ENCODE measurements at regions not wholly inside any gene's neighbourhood (a gene's known extent, or its start where the extent isn't known, plus 50 kb on each side); places are given as distances from the start of the nearest gene placed in this dataset.
A peak's percentile ranks its signal among the peaks of the same experiment; 100 is the strongest.
"Not testable (repeated sequence)": the region's sequence is repeated elsewhere in the genome, so short reads cannot be mapped to it uniquely, and the experiment has no call there.

DNA sequence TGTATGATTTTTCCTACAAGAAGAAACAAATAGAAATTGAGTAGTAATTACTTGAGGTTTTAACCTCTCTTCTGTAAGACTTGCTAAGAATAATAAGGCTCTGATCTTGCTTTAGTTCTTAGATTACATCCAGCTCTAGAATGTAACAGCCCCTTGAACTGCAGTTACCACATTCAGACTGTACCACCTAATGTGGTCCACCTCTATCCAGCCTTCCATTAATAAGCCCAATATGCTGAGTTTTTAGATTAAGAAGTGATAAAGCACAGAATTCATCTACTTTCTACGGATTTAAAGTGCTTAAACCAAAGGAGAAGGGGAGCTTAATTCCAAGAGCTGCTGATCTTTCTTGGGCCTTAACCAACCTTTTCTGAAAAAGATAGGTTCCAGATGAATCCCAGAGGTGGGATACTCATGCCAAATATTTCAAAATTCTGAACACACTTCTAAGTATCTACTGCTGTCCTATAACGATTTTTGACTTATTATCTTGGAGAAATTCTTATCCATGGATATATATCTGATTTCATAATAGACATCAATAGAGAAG is 131.5 kb downstream of the ZNF608 start:
- no peak for DNase-seq

DNA sequence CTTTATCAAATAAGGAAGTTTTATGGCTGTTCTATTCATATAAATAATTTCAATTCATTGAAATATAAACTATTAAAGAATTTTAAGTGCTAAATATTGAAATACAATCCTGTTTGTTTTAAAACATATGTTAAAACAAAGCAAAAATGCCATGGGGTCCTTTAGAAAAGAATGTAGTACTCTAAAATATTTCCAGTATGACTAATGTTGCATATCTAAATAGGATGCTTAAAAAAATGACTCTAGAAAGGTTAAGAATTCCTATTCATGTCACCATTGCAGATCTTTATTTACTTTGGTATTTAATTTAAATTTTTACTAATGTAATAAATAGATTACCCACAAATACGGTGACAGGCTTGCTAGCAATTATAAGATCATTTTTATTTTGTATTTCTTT is 132.3 kb downstream of the ZNF608 start:
- no peak for DNase-seq

DNA sequence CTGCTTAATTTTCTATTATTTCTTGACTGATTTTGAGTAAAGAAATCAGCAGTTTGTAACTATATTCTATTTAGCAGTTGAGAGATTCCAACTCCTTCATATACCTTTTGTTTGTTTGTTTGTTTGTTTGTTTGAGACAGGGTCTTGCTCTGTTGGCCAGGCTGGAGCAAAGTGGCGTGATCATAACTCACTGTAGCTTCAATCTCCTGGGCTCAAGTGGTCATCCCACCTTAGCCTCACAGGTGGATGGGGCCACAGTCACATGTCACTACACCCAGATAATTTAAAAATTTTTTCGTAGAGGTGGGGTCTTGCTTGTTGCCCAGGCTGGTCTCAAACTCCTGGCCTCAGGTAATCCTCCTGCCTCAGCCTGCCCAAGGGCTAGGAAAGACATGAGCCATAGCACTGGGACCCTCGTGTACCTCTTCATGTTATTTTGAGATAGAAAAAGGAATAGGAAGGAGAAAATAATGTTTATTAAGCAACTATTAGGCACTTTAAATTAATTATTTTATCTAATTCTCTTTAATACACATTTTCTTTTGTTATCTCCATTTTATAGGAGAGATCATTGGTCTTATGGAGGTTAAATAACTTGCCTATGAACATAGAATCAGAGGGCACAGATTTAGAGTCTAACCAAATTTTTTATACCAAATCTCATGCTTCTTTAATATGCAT is 133.0 kb downstream of the ZNF608 start:
- DNase-seq = no peak

DNA sequence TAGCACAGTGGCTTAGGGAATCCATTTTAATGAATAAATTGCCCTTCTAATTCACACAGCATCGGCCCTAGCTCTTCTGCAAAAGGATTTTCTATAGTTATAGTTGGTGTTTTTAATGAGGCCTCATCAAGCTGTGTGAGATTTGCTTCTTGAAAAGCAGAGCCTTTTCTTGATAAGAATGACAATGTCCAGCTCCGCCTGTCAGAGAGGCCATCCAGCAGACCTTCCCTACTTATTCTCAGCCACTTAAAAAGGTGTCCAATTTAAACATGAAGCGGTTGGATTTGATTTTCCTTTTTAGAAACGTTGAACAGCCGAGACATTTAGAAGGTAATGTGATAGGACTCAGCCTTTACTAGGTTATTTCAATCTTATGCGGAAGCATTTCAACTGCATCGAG is 134.4 kb downstream of the ZNF608 start:
- DNase-seq = no peak

DNA sequence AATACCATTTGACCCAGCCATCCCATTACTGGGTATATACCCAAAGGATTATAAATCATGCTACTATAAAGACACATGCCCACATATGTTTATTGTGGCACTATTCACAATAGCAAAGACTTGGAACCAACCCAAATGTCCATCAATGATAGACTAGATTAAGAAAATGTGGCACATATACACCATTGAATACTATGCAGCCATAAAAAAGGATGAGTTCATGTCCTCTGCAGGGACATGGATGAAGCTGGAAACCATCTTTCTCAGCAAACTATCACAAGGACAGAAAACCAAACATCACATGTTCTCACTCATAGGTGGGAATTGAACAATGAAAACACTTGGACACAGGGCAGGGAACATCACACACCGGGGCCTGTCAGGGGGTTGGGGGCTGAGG is 135.2 kb downstream of the ZNF608 start:
- not testable (repeated sequence) for DNase-seq

DNA sequence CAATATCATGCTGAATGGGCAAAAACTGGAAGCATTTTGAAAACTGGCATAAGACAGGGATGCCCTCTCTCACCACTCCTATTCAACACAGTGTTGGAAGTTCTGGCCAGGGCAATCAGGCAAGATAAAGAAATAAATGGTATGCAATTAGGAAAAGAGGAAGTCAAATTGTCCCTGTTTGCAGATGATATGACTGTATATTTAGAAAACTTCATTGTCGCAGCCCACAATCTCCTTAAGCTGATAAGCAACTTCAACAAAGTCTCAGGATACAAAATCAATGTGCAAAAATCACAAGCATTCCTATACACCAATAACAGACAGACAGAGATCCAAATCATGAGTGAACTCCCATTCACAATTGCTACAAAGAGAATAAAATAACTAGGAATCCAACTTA is 136.8 kb downstream of the ZNF608 start:
- not testable (repeated sequence) for DNase-seq

DNA sequence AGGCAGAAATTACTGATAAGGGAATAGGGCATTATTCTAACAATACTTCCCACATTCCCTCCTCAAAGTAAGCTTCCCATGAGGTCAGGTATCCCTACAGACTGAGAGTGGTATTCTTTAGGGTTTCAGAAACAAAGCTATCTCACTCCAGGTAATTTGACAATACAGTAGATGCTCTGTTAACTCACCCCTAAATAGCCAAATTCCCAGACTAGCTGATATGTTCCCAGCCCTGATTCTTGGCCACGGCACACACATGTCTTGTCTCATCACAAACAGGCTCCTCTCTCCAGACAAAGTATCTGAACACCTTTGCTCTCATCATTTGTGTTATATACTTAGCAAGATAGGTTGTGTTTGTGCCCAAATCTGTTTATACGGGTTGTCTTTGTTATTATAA is 139.9 kb downstream of the ZNF608 start:
- DNase-seq = no peak

DNA sequence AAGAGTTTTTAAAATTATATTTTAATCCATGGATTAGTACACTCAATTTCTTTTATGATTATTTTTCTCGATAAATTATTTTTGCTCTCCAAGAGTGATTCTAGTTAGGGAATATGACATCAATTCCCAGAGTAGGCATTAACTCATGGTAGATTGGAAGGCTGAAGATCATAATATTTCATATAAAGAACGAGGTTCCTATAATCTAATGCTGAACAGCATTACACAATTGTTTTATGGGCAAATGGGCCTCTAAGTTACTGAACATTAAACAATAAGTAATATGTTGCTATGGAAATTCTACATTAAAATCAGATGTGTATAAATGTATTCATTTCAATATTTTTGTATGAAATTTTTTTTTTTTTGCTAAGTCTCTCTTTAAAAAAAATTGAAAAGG is 140.3 kb downstream of the ZNF608 start:
- no peak for DNase-seq

DNA sequence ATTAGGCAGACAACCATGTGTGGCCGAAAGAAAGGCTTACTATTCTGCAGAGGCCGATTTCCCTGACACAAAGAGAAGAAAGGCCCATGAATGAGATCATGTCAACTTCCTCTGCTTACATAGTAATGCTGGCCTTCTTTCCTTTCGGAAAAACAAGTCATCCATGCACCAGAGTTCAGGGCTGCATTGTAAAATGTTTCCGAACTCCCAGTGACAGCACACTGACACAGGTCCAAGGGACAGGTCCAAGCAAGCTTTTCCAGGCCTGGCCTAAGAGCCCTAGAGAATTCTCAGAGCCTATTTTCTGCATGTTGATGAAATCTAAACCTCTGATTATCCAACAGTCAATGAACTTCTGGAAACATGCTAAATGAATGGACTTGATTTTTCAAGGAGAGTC is 140.9 kb downstream of the ZNF608 start:
- no peak for DNase-seq

DNA sequence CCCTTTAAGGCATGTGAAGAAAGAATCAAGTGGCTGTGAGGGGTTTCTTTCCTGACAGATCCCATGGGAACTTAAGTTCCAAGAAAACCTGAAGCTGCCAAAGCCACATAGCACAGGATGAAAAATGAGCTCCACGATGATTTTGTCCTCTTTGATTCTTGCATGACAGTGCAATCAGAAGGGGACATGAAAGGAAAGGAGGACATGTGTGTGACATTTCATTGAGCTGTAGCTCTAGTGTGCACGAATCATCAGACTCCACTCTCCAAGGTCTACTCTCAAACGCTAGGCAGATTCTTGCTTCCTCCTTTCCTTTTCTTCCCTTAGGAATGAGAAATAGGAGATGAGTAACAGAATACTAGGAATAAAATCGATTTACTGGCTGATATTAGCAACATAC is 142.0 kb downstream of the ZNF608 start:
- DNase-seq = no peak

DNA sequence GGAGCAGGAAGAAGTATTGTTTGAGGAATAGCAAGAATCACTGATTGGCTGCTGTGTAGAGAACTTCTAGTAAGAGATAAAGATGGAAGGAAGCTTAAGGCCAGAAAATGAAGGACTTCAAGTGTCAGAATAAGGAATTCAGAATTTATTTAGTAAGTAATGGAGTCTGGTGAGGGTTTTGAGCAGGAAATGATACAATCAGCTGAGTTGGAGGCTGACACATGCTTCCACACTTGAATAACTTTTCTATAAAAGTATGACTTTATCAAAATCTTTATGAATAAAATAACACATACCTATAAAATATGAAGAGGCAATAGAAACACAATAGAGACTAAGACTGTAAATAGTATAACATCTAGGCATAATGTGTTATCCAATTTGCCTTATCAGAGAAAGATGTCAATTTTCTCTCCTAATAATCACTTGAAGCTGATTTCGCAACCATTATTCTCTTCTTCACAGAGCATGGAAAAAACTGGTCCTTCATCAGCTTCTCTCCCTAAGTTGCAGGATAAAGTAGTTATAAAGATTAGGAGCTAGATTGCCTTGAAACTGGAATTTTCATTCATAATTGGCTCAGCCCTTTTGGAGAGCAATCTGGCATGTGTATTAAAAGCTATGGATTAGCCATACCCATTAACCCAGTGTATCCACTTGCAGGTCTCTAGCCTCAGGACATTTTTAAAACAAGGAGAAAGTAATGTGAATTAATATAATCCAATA is 143.4 kb downstream of the ZNF608 start:
- DNase-seq = no peak

DNA sequence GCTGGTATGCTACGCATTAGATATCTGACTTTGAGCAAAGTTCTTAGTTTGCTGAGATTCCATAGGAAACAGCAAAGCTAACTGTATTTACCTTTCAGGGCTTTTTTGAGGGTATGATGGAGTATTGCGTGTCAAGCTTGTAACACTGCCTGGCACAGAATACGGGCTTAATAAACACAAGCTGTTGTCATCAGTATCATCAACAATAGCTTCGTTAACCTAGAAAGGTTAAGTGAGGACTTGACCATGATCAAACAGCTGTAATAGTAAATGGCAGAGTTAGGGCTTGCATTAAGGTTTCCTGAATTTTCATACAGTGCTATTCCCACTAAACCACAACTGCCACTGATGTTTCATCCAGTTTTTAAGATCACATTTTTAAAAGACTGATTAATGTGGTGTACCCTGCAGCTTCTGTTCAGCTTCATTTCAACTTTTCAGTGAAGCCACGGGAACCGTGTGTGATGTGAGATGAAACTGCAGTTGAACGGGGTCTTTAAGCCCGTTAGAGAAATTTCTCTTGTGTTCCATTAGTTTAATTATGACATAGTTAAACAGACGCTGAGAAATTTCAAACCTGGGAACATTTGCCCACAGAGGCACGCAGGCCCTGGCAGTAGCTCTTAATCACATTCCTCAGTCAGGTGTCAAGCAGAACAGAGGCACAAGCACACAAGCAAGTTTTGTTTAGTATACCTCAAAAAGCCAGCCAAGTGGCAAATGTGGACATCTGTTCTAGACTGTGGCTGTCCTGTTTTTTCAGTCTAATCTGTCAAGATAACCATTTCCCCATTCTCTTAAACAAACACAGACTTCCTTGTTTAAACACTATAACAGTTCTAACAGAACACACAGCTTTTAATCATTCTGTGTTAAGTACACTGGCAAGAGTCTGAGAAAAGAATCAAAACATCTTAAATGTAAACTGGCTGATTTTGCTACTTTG is 147.1 kb downstream of the ZNF608 start:
- no peak for DNase-seq

DNA sequence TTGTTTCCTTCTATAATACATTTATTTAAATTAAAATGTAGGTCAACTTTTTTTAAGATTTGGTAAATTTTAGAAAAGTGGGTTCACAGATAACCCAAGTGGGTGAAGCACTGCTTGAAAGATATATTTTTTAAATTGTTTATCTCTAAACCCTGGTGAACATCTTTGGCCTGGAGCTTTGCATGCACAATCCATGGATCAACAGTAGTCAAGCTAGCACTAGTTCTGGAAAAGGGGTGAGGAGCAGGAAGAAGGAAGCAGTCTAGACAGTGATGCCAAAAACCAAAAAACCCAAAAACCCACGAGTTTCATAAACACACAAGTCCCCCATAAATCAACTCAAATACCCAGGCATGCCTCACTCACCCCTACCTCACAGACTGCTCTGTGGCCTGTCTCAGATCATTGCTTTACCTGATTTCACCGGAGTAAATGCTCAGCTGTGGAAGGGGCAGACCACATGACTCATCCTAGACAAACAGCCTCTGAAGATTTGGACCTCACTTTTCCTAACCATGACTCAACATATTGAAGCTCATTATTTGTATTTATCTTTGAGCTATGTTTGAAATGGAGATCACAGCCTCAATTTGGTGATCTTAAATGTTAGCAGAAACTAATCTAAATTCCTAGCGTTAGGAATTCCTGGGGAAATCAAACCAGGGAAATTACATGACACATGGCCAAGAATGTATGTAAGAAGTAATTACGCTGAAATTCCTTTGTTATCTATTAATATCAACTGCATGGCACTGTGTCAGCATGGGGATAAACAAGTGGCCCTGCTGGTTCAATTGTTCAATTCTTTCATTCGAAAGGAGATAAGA is 149.6 kb downstream of the ZNF608 start:
- no peak for DNase-seq

DNA sequence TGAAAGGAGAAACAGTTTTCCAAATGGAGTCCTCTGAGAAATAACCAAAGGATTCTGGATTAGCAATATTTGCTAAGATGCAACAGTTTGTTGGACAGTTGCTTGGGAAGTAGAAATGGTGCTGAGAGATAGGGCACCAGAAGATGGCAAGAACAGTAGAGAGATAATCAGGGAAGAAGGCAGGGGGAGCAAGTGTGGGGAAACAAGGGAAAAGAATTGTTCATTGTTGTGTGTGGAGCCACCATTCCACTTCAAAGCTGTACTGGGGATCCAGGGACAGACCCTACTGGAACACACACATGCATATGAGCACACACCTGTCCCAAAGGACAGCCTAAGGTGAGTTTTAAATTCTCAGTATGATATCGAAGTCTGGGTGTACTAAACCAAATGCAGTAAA is 152.5 kb downstream of the ZNF608 start:
- no peak for DNase-seq

DNA sequence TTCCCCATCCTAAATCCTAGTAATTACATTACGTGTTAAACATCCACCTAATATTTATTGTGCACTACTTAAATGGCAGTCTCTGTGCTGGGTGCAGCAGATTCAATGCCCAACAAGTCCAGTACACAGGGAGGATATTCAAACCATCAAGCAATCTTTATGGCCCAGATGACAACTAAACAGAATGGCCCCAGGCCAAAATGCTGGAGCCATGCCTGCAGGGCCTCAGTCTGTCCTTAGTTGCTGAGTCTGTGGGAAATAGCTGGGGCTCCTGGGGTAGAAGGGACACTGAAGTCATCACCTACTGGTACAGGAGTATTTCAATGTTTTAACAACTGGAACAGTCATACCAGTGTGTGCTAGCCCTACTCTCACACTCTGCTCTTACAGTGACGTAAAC is 153.5 kb downstream of the ZNF608 start:
- no peak for DNase-seq

DNA sequence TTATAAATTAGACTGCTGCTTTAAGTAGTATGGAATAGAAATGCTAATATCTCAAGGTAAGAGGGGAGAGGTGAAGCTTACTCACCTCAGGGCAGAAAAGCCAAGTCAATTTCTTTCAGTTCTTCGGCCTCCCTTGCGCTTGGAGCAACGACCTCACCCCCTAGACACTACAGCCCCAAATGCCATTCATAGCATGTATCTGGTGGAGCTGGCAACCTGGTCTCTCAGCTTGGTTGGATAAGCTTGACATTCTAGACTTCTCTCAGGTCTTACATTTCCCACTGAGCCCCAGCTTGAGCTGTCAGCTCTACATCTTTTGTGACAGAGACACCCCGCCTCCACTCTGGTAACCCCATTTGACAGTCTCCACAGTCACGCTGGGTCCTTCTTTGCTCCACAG is 154.9 kb downstream of the ZNF608 start:
- no peak for DNase-seq

DNA sequence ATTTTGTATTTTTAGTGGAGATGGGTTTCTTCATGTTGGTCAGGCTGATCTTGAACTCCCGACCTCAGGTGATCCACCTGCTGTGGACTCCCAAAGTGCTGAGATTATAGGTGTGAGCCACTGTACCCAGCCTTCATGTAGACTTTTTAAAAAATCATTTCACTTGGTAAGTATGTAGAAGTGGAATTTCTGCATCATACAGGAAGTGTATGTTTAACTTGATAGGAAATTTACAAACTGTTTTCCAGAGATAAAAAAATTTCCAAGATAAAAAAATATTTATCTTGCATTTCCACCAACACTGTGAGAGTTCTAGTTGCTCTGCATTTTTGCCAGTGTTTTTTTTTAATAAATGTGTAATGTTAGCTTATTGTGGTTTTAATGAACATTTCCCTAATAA is 155.8 kb downstream of the ZNF608 start:
- no peak for DNase-seq

DNA sequence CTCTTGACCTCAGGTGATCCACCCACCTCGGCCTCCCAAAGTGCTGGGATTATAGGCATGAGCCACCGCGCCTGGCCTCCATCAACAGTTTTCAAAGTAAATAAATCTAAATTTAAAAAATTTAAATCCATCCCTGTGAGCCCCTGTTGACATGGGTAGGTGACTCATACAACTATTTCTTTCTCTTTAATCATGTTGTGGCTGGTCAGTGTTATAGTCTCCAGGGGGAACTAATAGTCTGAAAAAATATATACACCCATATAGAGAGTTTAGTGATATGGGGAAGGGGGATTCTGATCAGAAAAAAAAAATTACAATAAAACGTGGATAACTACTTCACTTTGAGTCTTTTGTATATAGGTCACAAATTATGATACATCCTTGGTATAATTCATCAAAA is 159.2 kb downstream of the ZNF608 start:
- DNase-seq = no peak

DNA sequence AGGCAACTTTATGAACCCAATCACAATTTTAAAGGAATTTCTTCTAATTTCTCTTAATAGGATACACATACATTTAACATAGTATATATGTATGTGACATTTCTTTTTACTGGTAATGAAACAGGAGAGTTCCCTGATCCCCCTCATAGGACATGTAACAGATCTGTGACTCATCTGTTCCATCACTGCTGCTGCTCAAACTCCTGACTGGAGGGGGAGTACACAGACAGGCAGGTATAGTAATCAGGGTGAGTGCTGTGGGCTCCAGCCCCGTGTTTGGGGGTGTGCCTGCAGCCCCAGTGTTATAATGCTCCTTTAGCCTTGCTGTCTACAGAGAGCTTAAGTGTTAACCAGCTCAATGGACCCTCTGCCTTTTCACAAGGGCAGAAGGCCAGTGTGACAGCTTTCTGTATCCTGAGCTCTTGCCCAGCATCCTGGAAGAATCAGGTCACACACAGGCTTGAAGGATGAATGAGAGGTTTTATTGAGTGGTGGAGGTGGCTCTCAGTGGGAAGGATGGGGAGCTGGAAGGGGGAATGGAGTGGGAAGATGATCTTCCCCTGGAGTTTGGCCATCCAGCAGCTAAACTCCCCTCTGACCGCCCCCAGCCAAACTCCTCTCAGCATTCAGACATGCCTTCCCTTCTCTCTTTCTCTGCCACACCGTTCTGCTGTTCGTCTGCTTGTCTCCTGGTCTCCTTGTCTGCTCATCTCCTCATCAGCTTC is 161.3 kb downstream of the ZNF608 start:
- DNase-seq = no peak

DNA sequence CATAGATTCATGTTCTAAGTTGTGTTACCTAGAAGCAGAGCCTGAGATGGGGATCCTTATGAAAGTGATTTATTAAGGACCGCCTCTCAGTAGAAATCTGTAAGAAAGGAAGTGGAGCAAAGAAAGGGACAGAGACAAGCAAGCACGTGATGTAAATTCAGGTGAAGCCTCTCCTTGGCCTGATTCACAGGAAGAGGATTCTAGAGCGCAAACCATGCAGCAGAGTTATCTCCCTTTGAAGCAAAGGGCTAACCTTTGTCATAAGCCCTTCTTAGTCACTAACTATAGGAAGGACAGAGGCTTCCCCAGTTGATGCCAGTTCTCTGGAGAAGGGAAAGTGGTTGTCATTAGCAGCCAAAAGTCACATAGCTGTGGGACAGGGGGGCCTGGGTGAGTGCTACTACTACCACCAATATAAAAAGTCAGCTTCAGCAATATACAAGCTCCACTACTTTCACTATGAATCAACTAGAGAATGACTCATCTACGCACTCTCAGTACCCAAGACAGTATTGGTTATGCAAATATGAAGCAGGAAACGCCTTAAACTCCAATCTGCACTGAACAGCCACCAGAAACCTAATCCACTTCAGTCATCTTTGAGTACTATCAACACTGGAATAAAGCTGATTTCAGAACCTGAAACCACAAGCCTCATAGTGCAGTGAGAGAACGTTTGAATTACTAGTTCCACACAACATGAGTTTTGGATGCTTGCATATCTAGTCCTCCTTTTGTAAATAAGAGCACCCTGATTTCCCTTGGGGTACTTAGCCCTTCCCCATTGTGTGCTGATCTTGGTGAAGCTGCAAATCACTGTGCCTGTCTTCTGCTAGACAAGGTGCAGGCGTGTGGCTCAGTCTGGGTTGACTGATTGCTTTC is 162.7 kb downstream of the ZNF608 start:
- peak; percentile 27 to 32 for DNase-seq

DNA sequence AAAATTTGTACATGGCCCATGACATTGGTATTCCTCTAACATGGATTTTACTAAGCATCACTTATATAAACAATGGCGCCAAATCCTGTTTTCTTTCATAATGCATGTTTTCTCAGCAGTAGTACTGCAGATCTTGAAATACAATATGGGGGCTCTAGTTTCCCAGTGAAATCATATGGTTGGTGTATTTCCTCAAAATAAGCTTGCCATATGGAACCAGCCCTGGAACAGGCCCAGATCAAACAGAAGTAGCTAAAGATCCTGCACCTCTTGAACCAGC is 163.9 kb downstream of the ZNF608 start:
- DNase-seq = no peak

All from inflammatory macrophage (primary cell).